Activated T-cell treated with anti-CD3 and anti-CD28 coated beads for 1 hour (primary cell): ENCODE measurements at regions not wholly inside any gene's neighbourhood (a gene's known extent, or its start where the extent isn't known, plus 50 kb on each side); places are given as distances from the start of the nearest gene placed in this dataset.
"Not testable (repeated sequence)": the region's sequence is repeated elsewhere in the genome, so short reads cannot be mapped to it uniquely, and the experiment has no call there.

ENCODE experiments used
- DNase-seq: peaks from one replicate; pipeline ENCODE4 v3.0.0-alpha.2; 2020; ENCODE audit warnings: low read depth

DNA sequence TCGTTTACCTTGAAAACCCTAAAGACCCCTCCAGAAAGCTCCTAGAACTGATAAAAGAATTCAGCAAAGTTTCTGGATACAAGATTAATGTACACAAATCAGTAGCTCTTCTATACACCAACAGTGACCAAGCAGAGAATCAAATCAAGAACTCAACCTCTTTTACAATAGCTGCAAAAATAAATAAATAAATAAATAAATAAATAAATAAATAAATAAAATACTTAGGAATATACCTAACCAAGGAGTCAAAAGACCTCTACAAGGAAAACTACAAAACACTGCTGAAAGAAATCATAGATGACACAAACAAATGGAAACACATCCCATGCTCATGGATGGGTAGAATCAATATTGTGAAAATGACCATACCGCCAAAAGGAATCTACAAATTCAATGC lies 186.8 kb upstream of the EOLA2 start:
- not testable (repeated sequence) for DNase-seq

DNA sequence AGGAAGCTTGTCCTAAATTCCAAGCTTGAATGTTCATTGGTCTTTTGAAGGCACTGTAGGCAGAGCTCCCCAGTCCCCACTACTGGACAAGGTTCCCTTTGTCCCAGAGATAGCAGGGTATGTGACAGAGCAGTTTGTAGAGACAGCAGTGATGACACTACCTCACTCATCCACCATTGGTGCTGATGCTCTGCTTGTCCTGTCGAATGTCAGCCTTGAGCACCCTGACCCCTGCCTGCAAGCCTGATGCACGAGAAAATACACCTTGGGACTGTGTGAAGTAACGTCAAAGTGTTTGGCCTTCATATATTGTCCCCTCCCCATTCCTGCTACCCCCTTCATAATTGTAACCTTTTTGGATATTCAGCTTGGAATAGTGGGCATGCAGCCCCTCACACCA lies 188.9 kb upstream of the EOLA2 start:
- no peak for DNase-seq

DNA sequence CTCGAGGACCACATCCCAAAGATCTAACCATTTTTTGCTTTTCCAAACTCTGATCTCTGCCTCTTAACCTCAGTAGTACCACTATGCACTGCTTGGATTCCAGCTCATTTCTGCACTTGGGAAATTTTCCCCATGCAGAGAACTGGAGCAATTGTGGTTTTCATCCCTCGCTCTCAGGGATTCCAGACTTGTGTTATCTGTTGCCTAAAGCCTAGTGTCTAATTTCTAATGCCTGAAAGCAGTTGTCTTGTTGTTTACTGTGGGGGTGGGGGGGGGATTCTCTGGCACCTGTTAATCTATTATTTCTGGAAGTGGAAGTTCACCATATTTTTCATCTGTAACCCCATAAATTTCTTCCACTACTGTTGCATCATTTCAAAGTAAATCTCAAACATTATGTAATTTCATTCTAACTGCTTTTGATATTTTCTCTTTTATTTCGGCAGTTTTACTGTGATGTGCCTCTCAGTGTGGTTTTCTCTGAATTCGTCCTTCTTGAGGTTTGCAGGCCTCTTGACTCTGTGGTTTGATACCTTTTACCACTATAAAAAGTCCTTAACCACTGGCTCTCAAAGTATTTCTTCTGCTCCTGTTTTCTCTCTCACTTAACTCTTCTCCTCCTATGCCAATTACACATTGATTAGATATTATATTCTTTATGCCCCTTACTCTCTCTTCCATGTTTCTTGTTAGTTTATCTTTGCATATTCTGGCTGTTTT lies 205.6 kb upstream of the EOLA2 start:
- DNase-seq, result no peak

DNA sequence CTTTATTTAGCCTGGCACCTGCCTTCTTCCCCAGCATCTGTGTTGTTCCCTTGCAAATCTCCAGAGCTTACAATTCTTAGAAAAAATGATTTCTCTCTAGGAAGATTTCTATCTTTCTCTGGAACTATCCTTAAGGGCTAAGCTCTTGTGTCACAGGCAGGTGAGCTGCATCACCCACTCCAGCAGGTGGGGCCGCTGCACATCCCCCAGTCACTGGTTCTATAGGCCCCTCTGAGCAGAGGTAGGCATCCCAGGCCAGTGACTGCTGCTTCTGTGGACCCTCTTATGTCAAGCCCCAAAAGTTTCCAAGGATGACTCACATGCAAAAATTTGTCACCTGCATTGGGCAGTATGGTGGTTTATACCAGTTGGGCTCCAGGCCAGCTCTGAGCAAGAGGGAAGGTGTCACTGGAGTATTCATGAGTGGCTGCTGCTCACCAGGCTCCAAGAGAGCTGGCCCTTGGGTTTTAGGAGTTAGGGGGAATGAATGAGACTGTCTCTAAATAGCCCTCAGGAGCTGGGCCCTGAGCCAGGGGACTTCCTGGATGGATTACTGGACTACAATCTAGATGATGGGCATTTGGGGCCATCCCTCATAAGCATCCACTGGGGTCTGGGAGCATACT lies 208.1 kb upstream of the EOLA2 start:
- DNase-seq, result no peak

DNA sequence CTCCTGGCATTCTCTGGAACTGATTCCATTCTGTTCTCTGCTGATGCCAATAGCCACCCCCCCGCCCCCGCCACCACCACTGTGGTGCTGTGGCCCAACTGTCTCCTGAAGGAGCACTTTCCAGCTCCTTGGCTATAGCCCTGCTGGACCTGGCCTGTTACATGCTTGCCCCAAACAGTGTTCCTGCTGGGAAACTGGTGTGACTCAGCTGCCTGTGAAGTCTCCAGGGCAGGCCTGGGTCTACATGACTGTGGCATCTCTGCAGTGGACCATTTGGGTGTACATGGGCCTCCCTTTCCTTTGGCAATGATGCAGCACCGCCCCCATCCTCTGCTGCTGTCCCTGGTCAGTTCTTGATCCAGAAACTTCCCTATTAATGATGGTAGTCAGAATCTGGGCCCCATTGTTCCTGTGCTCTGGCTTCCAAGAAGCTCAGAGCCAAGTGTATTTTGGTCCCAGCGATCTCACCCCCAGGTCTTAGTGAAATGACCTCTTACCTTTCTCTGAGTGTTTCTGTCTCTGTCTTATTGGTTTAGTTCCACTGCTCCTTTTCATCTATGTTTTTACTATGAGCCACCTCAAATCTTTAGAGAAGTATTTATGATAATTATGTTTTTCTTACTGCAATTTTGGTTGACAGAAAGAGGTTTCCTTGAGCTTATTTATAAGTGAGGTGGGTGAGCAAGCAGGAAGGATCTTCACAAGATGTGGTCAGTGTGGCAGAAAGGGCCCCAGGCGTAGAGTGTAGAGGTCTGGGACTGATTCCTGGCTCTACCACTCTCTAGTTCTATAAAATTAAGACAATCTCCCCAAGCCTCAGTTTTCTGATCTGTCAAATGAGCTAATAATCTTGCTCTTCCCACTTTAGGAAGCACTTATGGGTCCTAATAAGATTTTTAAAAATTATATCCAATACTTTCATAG lies 210.7 kb upstream of the EOLA2 start:
- DNase-seq, result no peak

DNA sequence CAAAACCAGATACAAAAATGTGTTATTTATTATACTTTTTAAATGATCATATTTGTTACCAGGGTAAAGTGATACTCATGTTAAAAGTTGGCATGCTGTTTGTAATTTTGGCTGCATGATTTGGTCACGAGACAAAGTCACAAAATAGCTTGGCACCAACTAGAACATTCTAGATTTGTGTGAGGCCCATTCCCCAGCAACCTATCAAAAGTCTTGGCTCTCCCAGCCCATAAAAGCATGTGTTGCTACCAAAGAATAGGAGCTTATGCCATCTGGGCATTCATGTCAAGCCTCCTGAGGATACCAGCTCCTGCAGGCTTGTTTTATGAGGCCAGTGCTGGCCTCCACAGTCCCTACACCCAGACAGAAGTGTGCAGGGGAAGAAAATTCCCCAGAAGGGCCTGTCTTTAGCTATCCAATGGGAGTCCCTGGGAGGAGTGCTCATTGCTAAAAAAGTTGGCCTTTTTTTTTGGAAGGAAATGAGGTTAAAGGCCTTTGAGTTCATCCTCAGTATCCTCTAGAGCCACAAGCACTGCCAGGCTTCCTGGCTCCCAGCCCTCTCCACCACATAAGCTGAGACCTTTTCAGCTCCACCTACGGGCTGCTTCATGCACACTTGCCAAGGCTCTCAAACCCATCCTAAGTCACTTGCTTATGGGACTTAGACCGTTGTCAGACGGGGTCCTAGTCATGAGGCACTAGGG lies 211.9 kb upstream of the EOLA2 start:
- no peak for DNase-seq

DNA sequence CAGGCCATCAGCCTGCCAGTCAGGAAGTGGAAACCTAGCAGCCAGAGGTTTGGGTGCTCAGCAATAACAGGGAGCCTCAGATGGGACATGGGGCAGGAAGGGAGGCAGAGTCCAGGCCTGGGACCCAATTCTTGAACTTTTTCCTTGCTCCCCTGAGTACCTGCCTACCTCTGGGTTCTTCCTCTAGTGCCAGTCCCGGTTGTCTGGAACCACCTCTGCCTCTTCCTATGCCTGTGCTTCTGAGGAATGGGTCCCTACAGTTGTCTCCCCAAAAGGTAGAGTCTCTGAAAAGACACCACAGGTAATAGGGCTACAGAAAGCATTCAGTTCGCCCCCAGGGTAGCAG lies 212.4 kb upstream of the MAMLD1 start:
- DNase-seq, result no peak

DNA sequence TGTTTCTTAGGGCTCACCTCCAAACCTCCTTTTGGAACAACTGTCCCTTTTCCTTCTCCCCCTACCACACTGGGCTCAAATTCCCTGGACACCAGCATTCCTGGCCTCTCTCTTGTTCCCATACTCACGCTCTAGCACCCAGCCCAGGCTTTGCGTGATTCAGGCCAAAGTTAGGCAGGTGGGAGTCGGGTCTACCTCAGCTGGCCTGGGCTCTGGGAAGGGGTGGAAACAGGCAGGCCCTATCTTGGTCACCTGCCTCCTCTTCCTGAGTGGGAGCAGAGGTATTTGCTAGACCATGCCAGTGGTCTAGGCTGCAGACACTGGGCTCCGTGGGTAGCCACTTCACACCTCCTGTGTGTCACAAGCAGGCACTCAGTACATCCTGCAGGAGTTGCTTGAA lies 211.1 kb upstream of the MAMLD1 start:
- DNase-seq, result no peak

DNA sequence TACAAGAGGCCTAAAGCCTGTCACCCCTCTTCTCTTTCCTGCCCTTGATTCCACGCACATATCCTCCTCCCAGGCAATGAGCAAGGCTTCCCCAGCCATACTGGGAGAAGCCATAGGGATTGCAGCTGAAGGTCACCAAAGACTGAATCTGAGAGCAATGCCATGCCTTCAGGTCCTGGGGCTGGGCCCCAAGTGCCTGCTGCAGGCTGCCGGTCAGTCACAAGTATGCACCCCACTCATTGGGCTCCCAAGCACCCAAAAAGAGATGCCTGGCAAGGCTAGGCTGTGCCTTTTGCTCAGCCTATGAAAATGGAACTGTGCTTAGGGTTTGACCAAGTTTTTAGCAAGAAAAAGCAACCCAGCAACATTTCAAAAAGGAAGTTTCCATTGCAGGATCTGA lies 210.6 kb upstream of the MAMLD1 start:
- no peak for DNase-seq

DNA sequence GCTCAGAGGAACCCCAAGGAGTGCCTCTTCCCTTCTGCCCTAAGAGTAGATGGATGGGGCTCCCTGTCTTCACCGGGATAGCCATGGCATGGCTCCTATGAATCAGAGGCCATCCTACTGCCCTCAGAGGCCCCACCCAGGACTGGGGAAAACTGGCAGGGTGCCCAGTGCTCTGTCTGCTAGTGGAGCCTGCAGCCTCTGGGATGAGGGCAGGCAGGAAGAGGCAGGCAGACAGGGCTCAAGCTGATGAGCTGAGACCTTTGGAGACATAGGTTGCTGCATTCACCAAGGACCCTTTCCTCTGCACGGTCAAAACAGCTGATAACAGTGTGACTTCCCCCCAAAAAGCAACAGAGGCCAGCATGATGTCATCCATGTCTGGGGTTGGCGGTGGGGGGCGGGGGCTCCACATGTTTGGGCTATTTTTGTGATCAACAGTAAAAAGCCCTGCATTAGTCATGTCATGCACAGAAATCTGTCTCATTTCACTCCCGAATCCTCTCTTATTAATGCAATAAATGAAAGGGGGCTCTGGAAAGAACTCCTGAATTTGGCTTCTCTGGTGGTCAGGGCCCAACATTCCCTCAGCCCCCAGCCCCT lies 207.6 kb upstream of the MAMLD1 start:
- DNase-seq, result no peak

DNA sequence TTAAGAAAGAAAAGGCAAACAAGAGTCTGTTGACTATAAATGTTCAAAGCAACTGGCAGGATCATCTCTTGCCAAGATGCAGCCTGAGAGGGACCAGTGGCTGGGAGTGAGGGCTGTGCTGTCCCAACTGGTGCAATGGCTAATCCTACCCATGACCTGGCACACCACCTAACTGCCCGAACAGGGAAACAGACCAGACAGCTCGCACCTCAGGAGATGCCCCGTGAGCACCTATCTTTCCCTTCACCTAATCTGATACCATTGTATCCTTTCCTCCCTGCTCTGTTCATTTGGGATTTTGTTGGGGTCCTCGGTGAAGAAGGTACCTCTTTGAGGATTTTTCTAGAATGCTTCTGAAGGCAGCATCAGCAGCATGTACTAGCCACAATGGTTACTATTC lies 206.5 kb upstream of the MAMLD1 start:
- no peak for DNase-seq

DNA sequence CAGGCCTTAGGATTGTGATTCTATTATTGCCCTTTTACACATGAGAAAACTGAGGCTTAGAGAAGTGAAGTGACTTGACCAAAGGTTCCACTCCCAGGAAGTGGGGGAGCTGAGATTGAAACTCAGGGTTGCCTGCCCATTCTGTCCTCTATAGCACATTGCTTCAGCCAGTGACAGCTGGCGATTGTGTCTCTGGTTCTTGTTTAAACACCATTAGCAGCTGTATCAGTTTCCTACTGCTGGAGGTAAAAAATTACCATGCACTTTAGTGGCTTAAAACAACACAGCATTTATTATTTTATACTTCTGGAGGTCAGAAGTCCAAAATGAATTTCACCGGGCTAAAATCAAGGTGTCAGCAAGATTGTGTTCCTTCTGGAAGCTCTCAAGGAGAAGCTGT lies 205.8 kb upstream of the MAMLD1 start:
- DNase-seq, result no peak

DNA sequence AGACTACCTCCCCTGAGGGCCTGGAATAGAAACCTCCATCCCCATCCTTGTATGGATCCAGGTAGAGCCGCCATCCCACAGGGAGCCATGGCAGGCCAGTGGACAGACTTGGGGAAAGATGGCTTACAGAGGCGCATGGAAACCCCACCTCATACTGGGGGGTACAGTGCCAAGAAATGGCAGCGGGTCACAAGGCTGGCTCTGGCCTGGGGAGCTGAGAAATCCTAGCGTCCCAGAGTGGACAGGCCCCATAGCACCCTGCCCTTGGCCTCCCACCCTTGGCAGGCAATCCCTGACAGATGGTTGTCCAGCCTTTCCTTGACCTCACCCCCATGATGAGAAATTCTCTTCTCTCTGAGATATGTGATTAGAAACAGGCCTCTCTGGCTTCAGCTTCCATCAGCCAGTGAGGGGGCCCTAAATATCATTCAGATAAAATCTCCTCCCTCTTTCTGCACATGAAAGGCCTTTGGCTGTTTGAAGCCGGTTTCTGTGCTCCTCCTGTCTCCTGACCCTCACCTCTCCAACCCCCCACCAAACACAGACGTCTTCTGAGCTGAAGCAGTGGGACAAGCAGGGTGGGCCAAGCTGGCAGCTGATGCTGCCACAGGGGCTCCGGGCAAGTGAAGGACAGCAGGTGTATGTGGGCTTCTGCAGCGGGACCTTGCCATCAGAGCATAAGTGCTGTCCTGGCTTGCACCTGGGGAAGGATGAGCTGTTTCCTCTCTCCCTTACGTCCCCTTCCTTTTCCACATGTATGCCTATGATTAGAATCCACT lies 204.4 kb upstream of the MAMLD1 start:
- DNase-seq, result no peak

DNA sequence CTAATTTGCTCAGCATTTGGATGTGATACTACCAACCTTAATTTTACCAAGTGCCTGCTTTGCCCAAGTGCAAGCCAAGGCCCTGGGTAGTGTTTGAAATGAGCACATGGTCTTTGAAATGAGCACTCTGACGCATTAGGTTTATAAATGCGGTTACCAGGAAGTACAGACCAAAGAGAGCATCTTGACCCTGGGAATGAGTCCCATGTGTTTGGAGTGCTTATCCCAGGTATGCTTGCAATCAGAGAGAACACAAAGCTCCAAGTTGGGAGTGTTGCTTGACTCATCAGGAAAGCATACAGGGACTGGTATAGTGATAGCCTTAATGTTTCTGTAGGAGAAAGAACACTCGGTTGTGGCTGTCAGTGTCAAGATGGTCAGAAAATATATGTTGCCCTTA lies 203.6 kb upstream of the MAMLD1 start:
- no peak for DNase-seq

DNA sequence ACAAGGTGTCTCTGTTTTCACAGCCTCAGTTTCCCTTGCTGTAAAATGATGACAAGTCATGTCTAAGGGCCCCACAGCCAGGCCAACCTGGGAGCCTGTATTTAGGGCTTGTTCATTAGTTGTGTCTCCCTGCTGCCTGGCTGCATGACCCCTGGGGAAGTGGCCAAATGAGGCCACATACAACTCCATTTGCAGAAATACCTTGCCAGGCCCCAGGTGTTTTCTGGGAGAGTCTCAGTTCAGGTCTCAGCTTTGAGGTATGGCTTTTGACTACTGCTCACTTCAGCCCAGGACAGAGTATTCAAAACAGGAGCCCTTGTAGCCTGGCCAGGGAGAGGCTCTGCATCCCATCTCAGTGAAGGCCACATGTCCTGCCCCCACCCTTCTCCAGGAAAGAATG lies 202.5 kb upstream of the MAMLD1 start:
- no peak for DNase-seq

DNA sequence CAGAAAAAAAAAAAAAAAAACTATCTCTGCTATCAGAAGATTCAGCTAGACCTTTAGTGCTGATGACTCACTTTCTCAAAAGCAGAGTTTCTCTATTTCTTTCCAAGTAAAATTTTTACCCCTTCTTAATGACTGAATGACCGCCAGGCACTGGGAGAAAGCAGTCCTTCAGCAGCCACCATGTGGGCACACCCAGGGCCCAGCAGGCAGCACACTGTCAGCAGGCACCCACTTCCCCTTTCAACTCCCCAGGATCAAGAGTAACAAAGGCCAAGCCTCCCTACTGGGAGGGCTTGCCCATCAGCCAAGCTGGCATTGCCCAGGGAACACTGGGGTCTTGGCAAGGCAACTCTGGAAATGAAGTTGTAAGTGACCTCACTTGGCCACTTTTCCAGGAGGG lies 201.9 kb upstream of the MAMLD1 start:
- DNase-seq, result no peak

DNA sequence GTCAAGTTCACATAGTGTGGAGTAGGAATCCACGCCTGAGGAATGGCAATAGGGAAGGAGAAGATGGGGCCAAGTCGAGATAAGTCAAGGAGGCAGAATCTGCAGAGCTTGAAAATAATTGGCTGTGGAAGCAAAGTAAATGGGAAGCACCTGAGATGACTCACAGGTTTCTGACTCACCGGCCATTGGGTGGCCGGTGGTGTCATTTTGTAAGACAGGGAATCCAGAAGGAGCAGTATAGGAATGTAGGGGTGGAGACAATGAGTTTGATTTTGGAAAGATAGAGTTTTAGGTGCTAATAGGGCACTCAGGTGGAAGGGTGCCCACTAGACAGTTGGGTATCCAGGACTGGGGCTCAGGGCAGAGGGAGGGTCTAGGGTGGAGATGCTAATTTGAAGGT lies 201.0 kb upstream of the MAMLD1 start:
- DNase-seq, result no peak

DNA sequence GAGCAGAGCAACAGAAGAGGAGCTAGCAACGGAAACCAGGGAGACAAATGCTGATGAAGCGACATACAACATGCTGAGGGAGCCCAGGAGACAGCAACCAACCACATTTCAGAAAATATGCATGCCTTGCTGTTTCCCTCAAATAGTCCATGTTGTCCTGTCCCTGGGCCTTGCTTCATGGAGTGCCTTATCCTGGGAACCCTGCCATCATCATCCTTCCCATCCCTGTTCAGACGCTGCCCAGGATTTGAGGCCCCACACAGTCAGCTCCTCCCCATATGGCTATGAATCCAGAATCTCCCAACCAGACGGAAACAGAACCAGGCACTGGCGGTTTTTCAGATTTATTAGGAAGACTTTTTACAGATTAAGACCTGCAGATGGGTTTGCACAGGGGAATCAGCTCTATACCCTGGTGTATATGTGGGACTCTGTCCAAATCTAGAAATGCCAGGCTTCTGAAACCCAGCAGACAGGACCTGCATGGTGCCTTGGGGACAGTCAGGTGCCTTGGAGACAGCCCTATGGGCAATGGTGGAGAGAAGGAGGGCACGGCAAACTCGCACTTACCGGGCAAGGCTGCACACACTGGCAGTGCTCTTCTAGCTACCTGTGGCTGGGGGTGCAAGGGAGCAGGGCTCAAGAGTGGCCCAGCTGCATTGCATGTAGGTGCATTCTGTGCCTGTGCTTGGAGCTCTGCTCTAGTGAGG lies 199.7 kb upstream of the MAMLD1 start:
- no peak for DNase-seq

DNA sequence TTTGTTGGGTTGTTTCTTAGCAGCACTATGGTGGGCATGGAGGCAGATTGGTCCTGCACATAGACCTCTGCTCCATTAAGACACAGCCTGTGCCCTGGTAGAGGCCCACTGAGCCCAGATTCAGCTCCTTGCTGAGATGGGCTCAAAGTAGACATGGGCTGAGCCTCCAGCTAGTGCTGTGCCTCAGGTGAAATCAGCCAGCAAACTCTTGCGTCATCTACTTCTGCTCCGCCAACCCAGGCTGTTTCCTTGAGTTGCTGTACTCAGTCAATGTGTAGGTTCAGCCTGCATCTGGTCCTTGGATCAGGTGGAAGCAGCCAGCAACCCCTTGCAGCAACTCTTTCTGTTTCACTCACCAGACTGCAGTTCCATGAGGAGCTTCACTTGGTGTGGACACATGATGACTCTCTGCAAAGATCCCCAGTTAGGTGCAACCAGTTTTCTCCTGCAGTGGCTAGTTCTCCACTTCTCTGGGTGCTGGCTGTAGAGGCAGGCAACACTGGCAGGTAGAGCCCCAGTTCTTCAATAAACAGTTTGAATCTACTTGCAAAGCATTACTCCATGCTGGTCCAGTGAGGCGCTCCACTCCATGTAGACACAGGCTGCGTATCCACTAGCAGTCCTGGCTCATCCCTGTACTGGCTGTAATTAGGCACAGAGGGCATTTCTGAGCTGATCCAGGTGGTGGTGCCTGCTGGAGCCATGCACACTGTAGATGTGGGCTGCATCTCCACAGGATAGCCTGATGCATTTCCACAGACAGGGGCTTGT lies 199.0 kb upstream of the MAMLD1 start:
- no peak for DNase-seq
